Panc1 (cell line): ENCODE measurements at regions not wholly inside any gene's neighbourhood (a gene's known extent, or its start where the extent isn't known, plus 50 kb on each side); places are given as distances from the start of the nearest gene placed in this dataset.

Source experiments
- ATAC-seq: fragments of 200-7000 bp; cut with Tn5 transposase; 2 replicates; pipeline ENCODE4 v1.9.1; 2020; ENCODE audit warnings: mild to moderate bottlenecking, moderate library complexity
- BruUV-seq: library from RNA; stranded (reverse); fragments of 400-500 nt; replicated peaks from 2 replicates; lab custom pipeline; 2021; lab: Mats Ljungman, UMichigan
- CTCF ChIA-PET: fragments of 300-600 bp; sonication (Branson Sonifier 250); formaldehyde crosslinking; loops from one replicate; lab custom pipeline; 2022; ENCODE audit warnings: antibody characterized with exemption; lab: Charles Lee
- POLR2A ChIA-PET: fragments of 300-600 bp; sonication (Branson Sonifier 250); formaldehyde crosslinking; loops from one replicate; lab custom pipeline; 2022; ENCODE audit warnings: antibody characterized with exemption; lab: Charles Lee
- DNase-seq: peaks from one replicate; pipeline ENCODE4 v3.0.0-alpha.2; 2010; ENCODE audit warnings: low read depth, low spot score
- H3K27ac ChIP-seq: 2 replicates; pipeline ENCODE4 v1.5.1; 2011; ENCODE audit warnings: mild to moderate bottlenecking, low read length, inconsistent platforms
- H3K27me3 ChIP-seq: fragments of 200-500 bp; sonication (Bioruptor generic); 2 replicates; pipeline ENCODE4 v1.6.0; 2014; ENCODE audit warnings: low read length, inconsistent platforms; ENCODE audit not compliant: control insufficient read depth, insufficient read depth
- H3K36me3 ChIP-seq: fragments of 200-500 bp; sonication (Bioruptor generic); 2 replicates; pipeline ENCODE4 v1.5.1; 2014; ENCODE audit warnings: inconsistent platforms, mild to moderate bottlenecking, low read length, moderate library complexity; ENCODE audit not compliant: control insufficient read depth, insufficient read depth
- H3K4me1 ChIP-seq: 2 replicates; pipeline ENCODE4 v1.5.1; 2011; ENCODE audit warnings: inconsistent platforms, mild to moderate bottlenecking, low read length, moderate library complexity; ENCODE audit not compliant: control insufficient read depth, insufficient read depth
- H3K4me3 ChIP-seq, 2 experiments: 2 replicates each; pipeline ENCODE4 v1.5.1; 2011 to 2012; ENCODE audit warnings: low read depth in 2 of 2, low read length in 2 of 2, mild to moderate bottlenecking in 2 of 2, inconsistent platforms in 1 of 2, moderate library complexity in 1 of 2
- H3K9me3 ChIP-seq: fragments of 200-500 bp; sonication (Bioruptor generic); 2 replicates; pipeline ENCODE4 v1.5.1; 2014; ENCODE audit warnings: low read depth, mild to moderate bottlenecking, inconsistent platforms, low read length, moderate library complexity; ENCODE audit not compliant: control insufficient read depth, insufficient read depth
- CTCF ChIP-seq: fragments of 450-650 bp; IDR thresholded peaks from 2 replicates; pipeline ENCODE4 v1.5.1; 2017; ENCODE audit warnings: mild to moderate bottlenecking
- POLR2AphosphoS5 ChIP-seq: IDR thresholded peaks from 2 replicates; pipeline ENCODE4 v1.6.1; 2012; ENCODE audit warnings: mild to moderate bottlenecking, low read depth, low read length, moderate library complexity
- REST ChIP-seq, 2 experiments: IDR thresholded peaks; 2 replicates each; pipeline ENCODE4 v1.6.1; 2011 to 2012; ENCODE audit warnings: low read depth in 2 of 2, control low read depth in 1 of 2, low read length in 1 of 2, mild to moderate bottlenecking in 1 of 2, moderate library complexity in 1 of 2; ENCODE audit not compliant: insufficient read depth in 1 of 2
- SIN3A ChIP-seq: IDR thresholded peaks from 2 replicates; pipeline ENCODE4 v1.6.1; 2012; ENCODE audit warnings: low read depth, mild to moderate bottlenecking, low read length, moderate library complexity, borderline replicate concordance; ENCODE audit not compliant: insufficient read depth
- TCF7L2 ChIP-seq: IDR thresholded peaks from 2 replicates; pipeline ENCODE4 v1.6.1; 2011; ENCODE audit warnings: mild to moderate bottlenecking, low read depth, low read length, inconsistent platforms
- in situ Hi-C: cut with HindIII; loops from 2 replicates; pipeline ENCODE4 v1.10.0; 2016; ENCODE audit warnings: low sequenced_read_pairs, low pct_unique_long_range_greater_than_20kb
- intact Hi-C: fragments of 100-400 bp; cut with micrococcal nuclease; formaldehyde crosslinking; loops from one replicate; pipeline ENCODE4 v1.10.0; 2022; ENCODE audit not compliant: unreplicated experiment

DNA sequence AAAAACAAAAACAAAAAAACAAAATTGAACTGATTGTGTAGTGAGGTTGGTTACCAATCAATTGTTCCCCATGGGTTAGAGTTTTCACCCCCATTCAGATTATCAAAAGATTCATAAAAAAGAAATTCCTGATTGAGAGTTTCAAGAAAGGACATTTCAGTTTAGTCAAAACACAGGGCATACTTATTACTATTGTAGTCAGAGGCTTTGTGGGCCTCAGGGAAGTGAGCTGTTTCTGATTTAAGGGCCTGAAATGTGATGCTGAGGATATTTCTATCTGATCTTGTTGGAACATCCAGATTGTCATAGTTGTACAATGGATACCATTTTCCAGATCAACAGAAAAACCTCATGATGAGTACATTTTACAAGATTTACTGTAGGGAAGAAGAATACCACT lies 368.1 kb upstream of the NETO1 start:
- BruUV-seq, result no TSS peak
- no peak for DNase-seq
- Histone ChIP-seq H3K27me3 (no peaks in the 10 kb centered on the region), H3K9me3 (no peaks in the 10 kb centered on the region), H3K4me1 (no peaks in the 10 kb centered on the region), H3K4me3 (no peak overlapping the region), H3K27ac (no peak overlapping the region), H3K36me3 (no peaks in the 10 kb centered on the region)
- ChIA-PET CTCF (no interaction called here), POLR2A (no interaction called here)
- intact Hi-C loops (no loop called here), in situ Hi-C loops (no loop called here)
- TF ChIP-seq POLR2AphosphoS5 (no peak), REST (IDR thresholded peaks at IDR 0.05; ENCODE audit: insufficient read depth in 1 of 2, low read depth in 2 of 2, low read length in 1 of 2) (no peak), SIN3A (no peak), TCF7L2 (no peak), CTCF (no peak)
- ATAC-seq, result no peak

GRCh38 chr18:73235491-73235890 lies 367.7 kb upstream of the NETO1 start:
- CTCF ChIA-PET, result no interaction called here
- DNase-seq (peak; percentile 51), ATAC-seq (no peak; the same call in 1 of the 2 replicates)
- Histone ChIP-seq H3K4me3 (no peak overlapping the region), H3K27me3 (no peaks in the 10 kb centered on the region), H3K27ac (no peak overlapping the region), H3K4me1 (no peaks in the 10 kb centered on the region), H3K36me3 (no peaks in the 10 kb centered on the region), H3K9me3 (no peaks in the 10 kb centered on the region)
- BruUV-seq, result no TSS peak
- no peak for TF ChIP-seq REST (IDR thresholded peaks at IDR 0.05; ENCODE audit: insufficient read depth in 1 of 2, low read depth in 2 of 2, low read length in 1 of 2)
- no peak for TF ChIP-seq CTCF
- TF ChIP-seq POLR2AphosphoS5, result no peak
- TF ChIP-seq SIN3A, result no peak
- no peak for TF ChIP-seq TCF7L2
- POLR2A ChIA-PET, result no interaction called here
- intact Hi-C loops (no loop called here), in situ Hi-C loops (no loop called here)
